GM04503 (cell line): ENCODE measurements at regions not wholly inside any gene's neighbourhood (a gene's known extent, or its start where the extent isn't known, plus 50 kb on each side); places are given as distances from the start of the nearest gene placed in this dataset.
A peak's percentile ranks its signal among the peaks of the same experiment; 100 is the strongest.

Source experiments
- DNase-seq: peaks from one replicate; pipeline ENCODE4 v3.0.0-alpha.2; 2012; ENCODE audit warnings: low read depth

DNA sequence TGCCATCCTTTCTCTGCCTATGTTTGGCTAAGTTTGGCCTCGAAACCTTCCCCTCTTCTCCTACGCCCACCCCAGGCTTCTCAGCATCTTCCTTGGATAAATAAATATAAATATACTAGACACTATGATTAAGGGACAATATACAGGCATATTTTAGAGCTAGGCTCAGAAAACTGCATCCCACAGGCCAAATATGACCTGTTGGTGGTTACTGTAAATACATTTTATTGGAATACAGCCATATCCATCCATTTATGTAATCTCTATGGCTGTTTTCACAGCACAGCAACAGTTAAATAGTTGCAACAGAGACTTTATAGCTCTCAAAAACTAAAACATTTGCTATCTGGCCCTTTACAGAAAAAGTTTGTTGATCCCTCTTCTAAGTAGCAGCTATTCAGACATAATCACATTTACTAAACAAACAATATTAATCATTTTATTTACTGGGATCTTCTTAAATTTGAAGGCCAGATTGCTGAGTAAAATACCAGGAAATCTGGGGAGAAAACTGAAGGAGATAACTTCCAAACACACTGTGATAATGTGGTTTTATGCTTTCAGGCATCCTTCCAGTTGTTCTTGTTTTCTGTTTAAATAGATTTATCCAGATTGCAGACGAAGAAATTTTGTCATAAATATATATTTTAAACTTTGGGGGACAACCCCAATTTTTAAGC lies 269.7 kb upstream of the THRB start:
- no peak for DNase-seq

DNA sequence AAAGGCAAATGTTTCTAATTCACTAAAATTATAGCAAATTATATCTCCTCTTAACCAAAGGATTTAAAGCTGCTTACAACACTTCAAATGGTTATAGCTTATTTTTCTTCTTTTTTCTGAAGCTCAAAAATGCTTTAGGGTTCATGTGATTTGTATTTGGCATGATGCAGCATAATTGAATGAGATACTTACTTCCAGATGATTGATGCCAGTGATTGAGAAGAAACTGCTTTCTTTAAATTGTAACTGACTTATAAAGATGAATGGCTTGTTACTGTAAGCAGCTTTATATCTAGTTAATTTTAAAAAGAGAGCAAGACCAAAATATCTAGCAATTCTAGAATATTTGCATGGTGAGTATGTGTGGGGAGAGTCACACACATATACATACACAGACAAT lies 270.7 kb upstream of the THRB start:
- no peak for DNase-seq

DNA sequence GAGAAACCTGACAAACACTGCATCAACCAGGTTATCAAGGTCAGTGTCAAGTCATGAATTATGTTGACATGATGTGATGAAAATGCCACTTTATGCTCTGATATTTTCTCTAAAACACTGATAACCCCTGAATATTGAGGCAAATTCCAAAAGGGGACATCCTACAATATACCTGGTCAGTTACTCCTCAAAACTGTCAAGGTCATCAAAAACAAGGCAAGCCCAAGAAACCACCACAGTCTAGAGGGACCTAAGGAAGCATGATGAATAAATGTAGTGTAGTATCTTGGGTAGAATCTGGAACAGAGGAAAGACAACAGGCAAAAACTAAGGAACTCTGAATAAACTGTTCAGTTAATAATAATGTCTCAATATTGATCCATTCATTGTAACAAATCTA lies 275.3 kb upstream of the THRB start:
- DNase-seq = no peak

DNA sequence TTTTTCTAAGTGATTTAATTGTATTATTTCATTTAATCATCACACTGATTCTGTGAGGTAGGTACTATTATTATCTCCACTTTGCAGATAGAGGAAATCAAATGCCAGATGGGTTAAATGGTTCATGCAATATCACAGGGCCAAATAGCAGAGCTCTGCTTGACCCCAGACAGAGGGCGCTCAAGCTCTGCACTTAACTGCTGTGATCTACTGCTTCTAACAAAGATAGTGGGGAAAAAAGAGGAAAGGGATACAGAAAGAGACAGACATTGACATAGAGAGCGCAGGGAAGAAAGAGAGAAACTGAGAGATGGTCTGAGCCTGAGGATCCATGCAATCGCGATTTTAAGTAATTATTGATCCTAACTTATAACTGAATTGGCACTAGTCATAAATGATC lies 279.1 kb upstream of the THRB start:
- DNase-seq = peak; percentile 5

DNA sequence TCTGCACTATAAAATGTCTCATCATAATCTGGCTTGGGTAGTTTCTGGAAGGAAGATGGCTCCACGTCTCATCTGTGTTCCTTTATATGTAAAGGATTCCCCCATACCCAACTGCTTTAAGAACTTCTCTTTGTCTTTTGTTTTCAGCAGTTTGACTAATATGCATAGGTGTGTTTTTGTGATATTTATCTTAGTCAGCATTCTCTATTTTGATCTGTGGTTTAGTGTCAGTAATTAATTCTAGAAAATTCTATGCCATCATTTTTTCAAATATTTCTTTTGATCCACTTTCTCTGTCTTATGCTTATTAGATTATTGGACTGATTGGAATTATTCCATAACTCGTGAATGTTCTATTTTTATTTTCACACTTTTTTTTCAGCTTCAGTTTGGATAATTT lies 286.3 kb upstream of the THRB start:
- no peak for DNase-seq

DNA sequence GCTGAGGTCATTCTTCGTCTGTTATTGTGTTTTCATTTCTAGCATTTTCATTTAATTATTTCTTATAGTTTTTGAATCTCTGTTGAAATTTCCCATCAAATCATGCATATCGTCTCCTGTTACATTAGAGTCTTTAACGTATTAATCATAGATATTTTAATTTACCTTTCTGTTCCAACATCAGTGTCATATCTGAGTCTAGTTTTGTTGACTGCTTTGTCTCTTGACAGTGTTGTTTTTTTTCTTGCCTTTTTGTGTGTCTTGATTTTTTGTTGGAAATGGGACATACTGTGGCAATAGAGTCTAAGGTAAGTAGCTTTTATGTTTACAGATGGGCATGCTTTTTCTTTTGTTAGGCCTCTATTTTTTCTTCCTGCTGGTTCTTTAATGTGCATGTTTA lies 286.8 kb upstream of the THRB start:
- DNase-seq = no peak

DNA sequence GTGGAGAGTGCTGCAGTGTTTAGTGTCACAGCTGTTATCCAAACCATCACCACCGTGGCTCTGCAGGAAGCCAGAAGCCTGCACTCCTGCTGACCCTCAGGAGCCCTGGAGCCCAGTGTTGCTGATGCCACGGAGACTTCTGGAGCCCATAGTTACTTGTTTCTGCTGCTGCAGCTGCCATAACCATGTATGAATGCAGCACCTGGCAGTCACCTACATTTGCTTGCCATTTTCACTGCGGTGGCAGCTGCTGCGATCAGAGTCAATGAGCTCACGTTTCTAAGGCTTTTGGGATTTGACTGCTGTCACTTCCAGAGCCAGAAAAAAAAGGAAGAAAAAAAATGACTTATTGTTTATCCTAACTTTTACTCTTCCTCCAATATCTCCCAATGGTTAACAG lies 299.2 kb upstream of the THRB start:
- no peak for DNase-seq

DNA sequence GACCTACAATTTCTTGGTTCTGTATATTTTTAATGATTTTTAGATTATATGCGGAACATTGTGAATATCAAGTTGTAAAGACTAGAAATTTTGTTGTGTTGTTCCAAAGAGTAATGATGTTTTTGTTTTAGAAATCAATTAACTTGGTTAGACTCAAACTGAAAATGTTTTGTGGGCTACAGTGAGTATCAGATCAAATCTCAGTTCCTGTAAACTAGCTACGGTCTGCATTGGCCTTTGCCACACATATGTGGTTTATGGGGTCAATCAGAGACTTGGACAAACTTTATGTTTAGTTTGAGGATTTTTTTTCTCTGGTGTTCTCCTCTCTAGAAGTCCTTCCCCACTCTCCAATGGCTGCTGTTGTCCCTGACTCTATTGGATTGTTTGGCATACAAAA lies 308.0 kb upstream of the THRB start:
- no peak for DNase-seq

DNA sequence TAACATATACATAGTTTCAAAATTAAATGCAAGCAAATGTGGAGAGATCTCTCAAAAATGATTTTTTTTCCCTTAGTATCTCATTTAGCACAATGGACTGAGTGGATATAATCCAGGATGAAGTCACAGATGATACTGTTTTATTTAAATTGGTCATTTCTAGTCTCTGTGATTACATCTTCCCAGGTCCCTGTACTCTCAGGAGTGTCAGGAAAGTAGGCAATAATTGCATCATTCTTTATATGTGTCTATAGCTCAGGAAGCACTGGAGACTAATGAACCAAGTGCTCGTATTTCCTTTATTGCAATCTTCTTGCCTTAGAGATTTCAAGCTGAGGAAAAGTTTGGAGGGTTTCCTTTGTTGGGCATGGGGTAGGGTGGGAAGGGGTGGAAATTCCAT lies 309.4 kb upstream of the THRB start:
- DNase-seq = no peak

DNA sequence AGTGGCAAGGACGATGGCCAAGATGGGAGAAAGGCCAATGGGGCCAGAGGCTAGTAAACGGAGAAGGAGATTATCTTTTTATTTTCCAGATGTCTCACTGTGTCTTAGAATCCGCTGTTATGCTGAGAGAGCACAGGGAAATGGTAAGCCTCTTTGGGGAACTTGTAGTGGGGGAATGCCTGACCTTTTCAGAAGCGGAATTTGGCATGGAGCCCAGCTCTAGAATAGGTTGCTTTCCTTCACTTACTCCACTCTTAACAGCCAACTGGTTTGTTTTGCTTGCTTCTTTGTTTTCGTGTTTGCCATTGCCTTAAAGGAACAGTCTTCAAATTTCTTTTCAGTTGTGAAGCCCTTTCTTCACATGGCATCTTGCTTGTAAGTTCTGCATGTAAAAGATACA lies 316.2 kb upstream of the THRB start:
- DNase-seq = no peak

DNA sequence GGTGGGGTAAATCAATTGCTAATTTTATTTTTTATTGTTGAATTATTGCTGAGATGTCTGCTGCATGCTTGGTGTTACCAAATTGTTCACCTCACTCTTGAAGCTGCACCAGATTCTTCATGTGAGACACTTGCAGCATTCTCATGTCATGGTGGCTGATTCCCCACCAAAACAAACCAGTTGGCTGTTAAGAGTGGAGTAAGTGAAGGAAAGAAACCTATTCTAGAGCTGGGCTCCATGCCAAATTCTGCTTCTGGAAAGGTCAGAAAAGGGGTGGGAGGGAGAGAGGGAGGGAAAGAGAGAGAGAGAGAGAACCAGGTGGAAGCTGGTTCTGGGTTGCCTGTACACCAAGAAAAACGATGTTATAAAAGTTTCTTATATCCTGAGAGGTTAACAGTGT lies 317.5 kb upstream of the THRB start:
- no peak for DNase-seq

DNA sequence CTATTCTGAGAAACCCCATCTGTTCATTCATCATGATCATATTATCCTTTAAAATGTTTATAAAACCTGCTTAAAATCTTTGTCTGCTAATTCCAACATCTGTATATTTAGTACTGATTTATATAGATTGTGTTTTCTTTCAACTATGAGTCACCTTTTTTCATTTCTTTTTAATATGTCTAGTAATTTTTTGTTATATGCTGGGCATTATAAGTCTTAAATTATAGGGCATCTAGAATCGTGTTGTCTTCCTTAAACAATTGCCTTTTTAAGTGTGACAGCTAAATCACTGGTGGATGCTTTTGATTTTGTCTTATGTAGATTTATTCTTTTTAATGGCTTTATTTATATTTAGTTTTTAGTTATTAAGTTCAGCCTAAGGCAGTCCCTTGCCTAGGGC lies 323.4 kb upstream of the THRB start:
- DNase-seq = no peak

DNA sequence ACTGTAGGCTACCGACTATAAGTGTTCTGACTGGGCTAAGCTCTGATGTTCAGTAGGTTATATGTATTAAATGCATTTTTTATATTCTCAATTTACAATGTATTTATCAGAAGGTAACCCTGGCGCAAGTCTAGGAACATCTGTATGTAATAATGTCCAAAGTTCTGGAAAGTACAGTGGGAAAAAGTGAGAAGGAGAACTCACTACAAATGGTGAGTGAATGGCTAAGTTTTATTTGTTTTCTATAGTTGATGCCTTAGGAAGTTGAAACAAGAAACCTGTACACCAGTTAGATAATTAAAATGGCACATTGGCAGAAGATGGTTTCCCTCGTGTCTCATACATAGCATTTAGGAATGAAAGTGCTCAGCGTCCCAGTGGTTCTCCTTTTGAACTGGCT lies 333.4 kb upstream of the THRB start:
- no peak for DNase-seq

DNA sequence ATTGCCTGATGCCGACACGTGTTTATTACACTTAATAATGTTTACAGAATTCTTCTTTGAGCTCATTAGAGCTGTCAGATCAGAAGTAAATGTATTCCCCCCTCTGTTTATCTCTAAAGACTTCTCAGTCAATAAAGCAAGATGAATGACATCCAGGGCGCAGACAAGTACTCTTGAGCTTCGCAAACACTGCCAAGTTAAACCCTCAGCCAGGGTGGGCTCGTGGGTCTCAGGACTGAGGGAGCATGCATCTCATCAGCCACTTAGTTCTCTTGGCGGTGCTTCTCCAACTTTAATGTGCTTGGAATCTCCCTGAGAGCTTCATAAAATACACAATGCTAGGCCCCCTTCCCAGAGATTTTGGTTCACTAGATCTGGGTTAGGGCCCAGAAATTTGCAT lies 333.9 kb upstream of the THRB start:
- DNase-seq = no peak

DNA sequence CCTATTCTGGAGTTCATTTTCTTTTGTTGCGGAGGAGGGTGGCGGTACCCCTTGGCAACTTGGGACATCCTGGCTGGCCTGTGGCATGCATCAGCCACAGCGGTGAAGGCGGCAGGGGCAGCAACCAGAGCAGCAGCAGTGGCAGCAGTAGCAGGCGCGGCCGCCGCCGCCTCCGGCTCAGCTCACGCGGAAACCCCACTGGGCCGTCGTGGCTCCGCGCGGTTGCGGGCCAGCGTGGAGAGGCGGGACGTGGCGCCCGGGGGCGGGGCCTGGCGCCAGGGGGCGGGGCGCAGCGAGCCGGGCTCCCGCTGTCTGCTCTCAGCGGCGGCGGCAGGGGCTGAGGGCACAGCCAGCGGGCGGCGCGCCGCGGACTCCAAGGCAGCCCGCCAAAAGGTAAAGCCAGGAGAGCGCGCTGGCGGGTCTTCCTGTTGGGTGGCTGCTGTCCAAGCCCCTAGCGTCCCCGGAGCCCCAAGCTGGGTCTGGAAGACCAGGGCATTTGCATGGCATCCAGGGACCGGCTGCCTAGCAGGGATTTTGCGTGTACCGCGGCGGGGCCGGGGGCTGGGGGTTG lies 334.4 kb upstream of the THRB start:
- DNase-seq = no peak

DNA sequence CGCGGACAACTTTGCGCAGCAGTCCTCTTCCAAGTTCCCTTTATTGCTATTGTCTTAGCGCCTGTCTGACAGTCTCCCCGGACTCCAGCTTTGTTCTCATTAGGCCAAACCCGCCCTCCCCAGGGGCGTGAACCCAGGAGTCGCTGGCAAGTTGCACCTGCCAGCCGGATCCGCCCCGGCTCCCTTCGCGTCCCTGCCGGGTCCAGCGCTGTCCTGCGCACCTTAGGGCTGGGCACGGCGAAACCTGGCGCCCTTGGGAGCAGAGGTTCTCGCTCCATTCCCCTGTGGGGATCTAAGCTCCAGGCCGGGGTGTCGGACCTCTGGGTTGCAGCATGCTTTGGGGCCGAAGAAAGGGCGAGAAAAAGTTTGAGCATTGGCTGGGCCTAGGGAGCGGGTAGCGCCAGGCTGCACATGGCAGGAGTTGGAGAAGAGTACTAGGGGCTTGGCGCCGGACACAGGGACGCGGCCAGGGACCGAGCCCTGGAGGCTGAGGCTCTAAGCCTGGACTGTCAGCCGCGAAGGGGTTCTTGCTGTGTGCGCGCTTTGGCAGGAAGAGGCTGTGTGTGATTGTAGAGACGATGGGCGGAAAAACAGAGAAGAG lies 335.1 kb upstream of the THRB start:
- DNase-seq = no peak

DNA sequence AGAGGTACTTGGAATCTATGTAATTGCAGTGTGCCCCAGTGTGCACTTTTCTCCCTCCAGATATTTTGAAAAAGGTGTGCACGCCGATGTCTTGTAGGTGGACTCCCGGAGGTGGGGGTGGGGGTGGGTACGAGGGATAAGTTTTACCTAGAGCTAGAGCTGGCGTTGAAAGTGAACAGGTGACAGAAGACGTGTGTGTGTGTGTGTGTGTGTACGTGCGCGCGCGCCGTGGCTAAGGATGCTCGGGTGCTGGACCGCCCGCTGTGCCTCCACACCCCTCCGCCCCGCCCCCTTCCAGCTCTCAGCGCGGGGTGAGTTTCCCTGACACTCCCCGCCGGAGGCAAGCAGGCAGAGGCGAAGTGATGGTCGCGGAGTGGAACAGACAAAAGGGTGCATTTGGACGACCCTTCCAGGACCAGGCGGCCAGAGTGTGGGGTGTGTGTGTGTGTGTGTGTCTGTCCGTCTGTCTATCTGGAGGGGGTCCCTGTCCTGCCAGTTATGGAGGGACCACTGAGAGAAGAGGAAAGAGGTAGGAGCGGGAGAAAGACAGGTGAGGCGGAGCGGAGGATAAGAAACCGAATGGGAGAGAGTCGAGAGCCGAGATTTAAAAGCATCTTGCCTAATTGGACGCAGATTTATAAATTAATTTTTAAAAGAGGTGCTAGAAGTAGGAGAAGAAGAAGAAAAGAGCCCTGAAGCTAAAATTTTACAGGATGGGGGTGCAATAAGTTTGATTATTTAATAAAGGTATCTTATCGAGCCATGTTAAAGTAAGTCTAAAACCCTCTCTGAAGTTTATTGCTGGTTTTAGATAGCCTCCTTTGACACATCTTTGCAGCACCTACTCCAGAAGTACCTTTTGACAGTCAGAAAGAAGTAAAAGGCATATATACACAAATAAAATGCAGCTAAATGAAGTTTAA lies 335.8 kb upstream of the THRB start:
- no peak for DNase-seq

DNA sequence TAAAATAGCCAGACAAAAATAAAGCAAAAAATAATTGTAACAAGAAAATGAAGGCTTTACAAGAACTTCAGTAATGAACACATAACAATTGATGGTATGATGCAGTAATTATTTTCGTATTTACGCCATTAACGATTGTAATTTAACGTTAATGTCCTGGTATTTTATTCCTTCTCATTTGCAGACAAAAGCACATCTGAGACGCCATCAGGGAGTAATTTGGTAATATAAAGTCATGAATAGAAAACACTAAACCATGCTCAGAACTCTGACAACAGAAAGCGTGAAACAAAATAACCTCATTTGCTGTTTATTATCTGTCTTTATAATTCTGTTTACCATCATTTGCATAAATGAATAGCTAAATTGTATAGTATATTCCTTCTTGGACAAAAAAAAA lies 336.6 kb upstream of the THRB start:
- DNase-seq = no peak

DNA sequence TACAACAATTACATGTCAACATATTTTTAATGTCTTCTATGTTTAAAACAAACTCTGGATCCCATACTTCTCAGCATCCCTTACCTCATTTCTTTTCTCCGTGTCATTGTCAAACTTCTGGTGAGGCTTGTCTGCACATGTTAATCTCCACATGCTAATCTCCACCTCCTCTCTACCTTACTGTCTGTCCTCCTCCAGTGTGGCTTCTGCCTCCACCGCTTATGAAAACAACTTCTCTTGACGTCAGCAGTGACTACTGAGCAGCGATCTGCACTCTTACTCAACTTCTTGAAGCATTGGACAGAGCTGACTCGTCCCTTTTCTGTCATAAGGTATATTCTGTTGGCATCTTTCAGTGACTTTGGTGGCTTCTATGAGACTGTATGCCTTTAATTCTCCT lies 338.2 kb upstream of the THRB start:
- DNase-seq = no peak

DNA sequence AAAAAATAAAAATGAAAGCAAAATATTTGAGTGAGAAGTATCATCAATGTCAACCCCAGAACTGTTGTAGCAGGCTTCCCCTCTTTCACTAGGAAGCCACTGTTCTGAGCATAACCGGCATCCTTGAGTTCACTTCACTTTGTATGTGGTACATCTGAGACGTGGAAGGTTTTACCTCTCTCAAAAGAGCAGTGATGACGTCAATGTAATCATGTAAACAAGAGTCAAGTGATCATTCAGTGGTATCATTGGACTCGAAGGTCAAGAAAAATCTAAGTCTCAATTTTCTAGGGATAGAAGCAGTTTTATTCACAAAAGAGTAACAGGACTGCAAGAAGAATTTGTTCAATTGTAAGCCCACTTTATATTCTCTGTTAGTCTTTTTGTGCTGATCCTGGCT lies 339.8 kb upstream of the THRB start:
- DNase-seq = no peak

DNA sequence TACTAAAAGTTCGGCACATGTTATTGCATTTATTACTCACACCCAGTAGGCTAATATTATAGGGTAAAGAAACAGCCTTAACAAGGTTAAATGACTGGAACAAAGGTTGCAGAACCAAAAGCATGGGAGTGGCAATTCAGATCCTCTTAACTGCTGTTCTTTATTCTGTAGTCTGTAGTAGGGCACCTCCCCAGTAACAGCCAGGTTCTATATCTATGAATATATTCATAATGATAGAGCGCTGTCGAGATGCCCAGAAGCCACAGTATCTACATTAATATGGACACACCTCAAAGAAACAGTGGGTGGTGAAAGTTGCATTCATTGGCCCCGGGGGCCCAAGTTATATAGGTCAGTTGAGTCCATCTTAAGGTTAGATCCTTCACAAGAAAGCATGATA lies 340.9 kb upstream of the THRB start:
- DNase-seq = no peak

DNA sequence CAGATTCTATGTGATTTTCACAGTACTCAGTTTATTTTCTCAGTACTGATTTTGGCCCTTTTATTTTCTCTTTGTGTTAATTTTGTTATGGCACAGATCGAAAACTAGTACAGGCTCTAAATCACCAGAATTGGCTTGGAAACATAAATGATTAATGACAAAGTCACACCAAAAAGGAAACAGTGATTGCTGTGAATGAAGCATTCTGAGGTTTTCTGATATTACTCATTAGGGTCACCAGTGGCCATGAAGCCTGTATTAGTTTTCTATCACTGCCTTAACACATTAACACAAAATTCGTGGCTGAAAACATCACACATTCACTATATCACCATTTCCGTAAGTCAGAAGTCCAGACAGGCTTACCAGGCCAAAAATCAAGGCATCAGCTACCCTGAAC lies 343.0 kb upstream of the THRB start:
- DNase-seq = no peak

DNA sequence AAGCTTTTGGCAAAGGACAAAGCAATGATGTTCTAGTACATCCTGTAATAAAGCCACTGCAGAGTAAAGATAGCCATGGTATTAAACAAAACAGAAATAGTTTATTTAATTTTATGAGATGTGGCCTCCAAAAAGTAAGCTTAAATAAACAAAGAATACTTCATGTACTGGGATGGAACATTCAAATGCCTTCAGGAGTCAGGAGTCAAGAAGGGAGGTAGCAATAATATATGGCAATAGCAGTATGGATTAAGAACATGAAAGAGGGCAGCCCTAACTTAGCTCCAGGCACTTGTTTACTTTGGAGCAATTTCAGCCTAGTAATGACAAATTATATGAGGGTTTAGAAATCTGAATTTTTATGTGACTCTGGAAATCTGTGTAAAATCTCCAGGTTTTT lies 343.9 kb upstream of the THRB start:
- DNase-seq = no peak
